GM12874 (cell line): ENCODE measurements at regions not wholly inside any gene's neighbourhood (a gene's known extent, or its start where the extent isn't known, plus 50 kb on each side); places are given as distances from the start of the nearest gene placed in this dataset.

Source experiments
- TF ChIP-seq, protein P1 (sequence below): IDR thresholded peaks from 2 replicates; pipeline ENCODE4 v1.5.1; 2011; ENCODE audit warnings: low read depth, mild to moderate bottlenecking, control low read depth, low read length, moderate library complexity; ENCODE audit not compliant: insufficient read depth

DNA sequence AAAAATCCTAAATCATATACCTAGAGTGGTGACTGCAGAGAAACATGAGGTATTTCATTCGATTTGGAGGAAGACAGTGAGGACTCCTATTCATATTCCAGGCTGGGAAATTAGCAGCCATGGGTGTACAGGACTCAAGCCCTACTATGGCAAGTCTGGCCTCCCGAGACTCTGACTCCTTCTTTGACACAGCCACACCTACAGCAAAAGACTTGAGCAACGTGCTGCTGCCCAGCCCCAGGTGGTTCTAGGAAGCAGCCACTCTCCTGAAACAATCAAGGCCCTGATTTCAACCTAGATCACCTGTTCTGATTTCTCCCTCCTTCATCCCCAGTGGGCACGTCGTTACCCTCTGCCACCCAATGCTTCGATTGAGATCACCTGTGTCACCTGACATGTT, 84.0 kb upstream of the ATP11B start:
- TF ChIP-seq, protein P1, sequence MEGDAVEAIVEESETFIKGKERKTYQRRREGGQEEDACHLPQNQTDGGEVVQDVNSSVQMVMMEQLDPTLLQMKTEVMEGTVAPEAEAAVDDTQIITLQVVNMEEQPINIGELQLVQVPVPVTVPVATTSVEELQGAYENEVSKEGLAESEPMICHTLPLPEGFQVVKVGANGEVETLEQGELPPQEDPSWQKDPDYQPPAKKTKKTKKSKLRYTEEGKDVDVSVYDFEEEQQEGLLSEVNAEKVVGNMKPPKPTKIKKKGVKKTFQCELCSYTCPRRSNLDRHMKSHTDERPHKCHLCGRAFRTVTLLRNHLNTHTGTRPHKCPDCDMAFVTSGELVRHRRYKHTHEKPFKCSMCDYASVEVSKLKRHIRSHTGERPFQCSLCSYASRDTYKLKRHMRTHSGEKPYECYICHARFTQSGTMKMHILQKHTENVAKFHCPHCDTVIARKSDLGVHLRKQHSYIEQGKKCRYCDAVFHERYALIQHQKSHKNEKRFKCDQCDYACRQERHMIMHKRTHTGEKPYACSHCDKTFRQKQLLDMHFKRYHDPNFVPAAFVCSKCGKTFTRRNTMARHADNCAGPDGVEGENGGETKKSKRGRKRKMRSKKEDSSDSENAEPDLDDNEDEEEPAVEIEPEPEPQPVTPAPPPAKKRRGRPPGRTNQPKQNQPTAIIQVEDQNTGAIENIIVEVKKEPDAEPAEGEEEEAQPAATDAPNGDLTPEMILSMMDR: no peak

DNA sequence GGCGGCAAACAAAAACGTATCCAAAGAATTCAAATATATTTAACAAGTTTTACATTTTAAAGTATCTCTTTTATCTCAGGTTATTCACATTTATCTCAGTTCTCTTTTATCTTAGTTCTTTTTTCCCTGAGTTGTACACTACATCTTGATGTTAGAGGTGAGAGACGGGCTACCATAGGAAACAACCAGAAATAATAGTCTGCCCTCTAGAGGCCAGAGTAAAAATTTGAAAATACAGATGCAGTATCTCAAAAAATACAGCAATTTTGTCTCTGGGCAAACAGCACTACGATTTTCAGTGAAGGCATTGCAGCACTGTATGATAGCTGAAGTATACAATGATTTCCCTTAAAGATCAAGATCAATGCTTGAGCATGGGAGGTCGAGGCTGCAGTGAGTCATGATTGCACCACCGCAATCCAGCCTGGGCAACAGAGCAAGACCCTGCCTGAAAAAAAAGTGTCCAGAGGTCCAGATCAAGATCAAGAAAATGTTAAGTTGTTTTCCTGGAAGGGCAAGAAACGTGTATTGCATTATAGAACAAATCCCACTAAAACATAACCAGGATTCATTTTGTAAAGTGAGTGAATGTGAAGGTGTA, 82.6 kb upstream of the ATP11B start:
- TF ChIP-seq, protein P1: no peak

DNA sequence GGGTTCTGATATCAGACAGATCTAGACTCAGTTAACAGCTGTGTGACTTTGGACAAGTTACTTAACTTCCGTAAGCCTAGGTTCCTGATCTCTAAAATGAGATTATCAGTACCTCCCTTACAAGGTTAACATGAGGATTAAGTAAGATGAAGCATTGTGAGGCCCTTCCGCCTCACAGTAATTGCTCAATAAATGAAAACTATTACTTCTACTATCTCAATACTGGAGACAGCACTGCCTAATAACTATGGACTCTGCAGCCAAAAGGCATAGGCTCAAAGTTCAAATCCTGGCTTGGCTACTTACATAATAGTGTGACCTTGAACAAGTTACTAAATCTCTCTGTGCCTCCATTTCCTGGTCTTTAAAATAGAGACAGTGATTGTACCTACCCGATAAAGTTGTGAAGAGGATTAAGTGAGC, 82.0 kb upstream of the ATP11B start:
- TF ChIP-seq, protein P1: no peak

DNA sequence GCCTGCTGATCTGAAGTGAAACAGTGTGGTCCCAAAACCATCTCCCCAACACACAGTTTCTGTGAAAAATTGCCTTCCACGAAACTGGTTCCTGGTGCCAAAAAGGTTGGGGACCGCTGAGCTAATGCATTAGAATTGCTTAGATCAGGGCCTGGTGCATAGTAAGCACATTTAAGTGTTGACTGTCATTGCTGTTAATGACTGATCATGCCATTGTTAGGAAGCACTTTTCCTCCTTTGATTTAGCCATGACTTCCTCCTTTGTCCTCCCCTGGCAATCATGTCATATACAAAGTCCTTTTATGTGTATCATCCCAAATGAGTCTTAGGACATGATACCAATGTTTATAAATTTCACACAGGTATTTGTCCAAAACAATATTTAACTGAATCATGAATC, 81.5 kb upstream of the ATP11B start:
- TF ChIP-seq, protein P1: no peak

DNA sequence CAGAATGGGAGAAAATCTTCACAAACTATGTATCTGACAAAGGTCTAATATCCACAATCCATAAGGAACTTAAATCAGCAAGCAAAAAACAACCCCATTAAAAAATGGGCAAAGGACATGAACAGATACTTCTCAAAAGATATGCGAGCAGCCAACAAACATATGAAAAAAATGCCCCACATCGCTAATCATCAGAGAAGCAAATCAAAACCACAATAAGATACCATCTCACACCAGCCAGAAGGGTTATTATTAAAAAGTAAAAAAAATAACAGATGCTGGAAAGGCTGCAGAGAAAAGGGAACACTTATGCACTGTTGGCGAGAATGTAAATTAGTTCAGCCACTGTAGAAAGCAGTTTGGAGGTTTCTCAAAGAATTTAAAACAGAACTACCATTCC, 80.2 kb upstream of the ATP11B start:
- TF ChIP-seq, protein P1: no peak

DNA sequence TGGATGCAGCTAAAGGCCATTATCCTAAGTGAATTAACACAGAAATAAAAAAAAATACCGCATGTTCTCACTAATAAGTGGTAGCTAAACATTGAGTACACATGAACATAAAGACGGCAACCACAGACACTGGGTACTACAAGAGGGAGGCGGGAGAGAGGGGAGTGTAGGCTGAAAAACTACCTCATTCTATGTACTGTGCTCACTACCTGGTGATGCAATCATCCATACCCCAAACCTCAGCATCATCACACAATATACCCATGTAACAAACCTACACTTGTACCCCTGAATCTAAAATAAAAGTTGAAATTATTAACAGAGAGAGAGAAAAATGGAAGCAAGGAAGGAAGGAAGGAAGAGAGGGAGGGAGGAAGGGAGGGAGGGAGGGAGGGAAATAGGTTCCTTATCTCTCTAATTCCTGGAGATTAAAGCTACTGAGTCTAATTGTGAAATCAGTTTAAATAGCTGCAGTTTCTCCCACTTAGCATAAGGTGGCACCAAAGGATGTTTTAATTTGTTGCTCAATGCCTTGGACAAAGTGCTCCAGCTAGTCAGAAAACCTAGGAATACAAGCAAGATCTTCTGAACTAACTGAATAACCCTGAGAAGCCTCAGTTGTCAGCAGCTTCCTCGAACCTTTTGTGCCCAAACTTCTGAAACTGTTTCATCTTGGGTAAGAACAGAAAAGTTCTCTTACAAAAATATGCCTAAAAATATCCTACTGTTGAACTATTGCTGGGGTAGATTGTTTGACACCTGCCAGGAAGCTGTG, 79.4 kb upstream of the ATP11B start:
- TF ChIP-seq, protein P1: peak; percentile 48; the same call in 1 of the 2 replicates

DNA sequence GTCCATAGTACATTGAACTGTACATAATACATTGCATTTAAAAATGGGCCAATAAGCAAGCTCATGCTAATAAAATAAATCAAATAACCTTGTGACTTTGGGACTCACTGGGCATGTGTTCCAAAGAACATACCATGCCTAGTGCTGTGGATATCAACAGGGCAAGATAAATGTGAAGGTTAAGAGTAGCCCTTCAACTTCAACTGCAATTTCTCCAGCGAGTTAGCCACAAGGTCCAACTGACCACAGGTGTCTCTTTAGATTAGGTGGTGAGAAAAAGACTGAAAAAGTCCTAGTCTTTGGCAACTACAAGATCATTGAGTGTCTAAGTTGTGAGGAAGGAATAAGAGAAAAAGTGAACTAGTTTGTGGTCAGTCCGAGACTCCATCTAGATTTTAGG, 78.3 kb upstream of the ATP11B start:
- TF ChIP-seq, protein P1: no peak
